ENCODE measurements at regions not wholly inside any gene's neighbourhood (a gene's known extent, or its start where the extent isn't known, plus 50 kb on each side); places are given as distances from the start of the nearest gene placed in this dataset.

DNA sequence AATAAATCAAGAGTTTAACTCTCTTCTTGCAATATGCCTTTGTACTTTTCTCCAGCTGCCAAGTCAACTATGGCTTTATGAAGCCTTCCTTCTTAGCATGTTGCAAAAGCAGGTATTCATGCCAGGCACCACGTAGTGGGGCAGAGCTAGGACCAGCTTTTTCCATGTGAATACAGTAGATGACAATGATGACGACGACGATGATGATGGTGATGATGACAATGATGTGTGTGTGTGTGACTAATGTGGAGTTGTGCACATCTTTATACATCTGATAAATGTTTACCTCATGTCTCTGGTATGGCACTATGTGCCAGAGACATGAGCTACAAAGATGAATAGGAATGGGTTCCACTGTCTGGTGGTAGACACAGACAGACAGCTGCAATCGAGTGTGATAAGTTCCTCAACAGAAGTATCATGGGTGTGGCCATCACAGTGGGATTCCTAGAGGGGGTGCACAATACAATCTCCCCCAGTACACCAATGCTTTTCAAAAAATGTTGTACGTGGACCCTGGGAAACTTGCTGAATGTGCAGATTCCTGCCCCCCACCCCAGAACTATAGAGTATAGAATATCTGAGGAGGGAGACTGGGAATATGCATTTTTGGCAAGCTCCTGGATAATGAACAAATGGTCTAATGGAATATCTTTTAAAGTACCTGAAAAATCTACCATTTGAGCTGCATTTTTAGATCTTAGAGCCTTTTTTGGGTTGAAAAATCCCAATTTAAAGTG is 183.4 kb downstream of the ABCC12 start:
- Histone ChIP-seq H4K91ac (replicated peaks; ENCODE audit: insufficient read length, low read length) (no peak overlapping the region), H3K27ac (ENCODE audit: low read depth, low read length) (no peak overlapping the region), H2BK12ac (ENCODE audit: low read depth, low read length) (no peak overlapping the region), H3K9me3 (ENCODE audit: insufficient read depth in 2 of 2, low read depth in 1 of 2, low read length in 1 of 2) (no peaks in the 10 kb centered on the region), H4K8ac (ENCODE audit: extremely low read depth, insufficient read depth, low read length) (no peak overlapping the region), H3K27me3 (replicated peaks in 1 of 4; ENCODE audit: control insufficient read depth in 3 of 4, extremely low read depth in 1 of 4, insufficient read depth in 3 of 4, low read length in 3 of 4) (no peaks in the 10 kb centered on the region), H3K18ac (ENCODE audit: extremely low read depth, low read length) (no peak overlapping the region), H2AK5ac (ENCODE audit: low read depth, low read length) (no peak overlapping the region), H3K56ac (replicated peaks; ENCODE audit: insufficient read length, low read depth, low read length) (no peak overlapping the region), H3K23ac (ENCODE audit: insufficient read length) (no peak overlapping the region), H3K4me3 (ENCODE audit: extremely low read depth in 1 of 4, insufficient read depth in 2 of 4, low read depth in 3 of 4, low read length in 4 of 4) (no peak overlapping the region), H3K14ac (ENCODE audit: insufficient read length) (no peak overlapping the region), H3K79me2 (ENCODE audit: control insufficient read depth in 1 of 2, insufficient read depth in 2 of 2, low read length in 2 of 2) (no peaks in the 10 kb centered on the region), H2BK15ac (ENCODE audit: low read length) (no peak overlapping the region), H2BK20ac (ENCODE audit: low read length) (no peak overlapping the region), H3K4me2 (ENCODE audit: insufficient read depth in 1 of 2, low read depth in 2 of 2, low read length in 2 of 2) (no peak overlapping the region), H2BK5ac (ENCODE audit: low read depth, low read length) (no peak overlapping the region), H4K5ac (ENCODE audit: insufficient read length, low read depth, low read length) (no peak overlapping the region), H4K20me1 (replicated peaks in 1 of 2; ENCODE audit: control insufficient read depth in 1 of 2, insufficient read depth in 2 of 2, low read length in 2 of 2) (no peaks in the 10 kb centered on the region), H3K79me1 (ENCODE audit: low read depth, low read length) (no peaks in the 10 kb centered on the region), H3K4ac (replicated peaks; ENCODE audit: insufficient read length, low read depth, low read length) (no peak overlapping the region), H2AFZ (ENCODE audit: low read length) (no peak overlapping the region), H2BK120ac (replicated peaks; ENCODE audit: low read depth, low read length) (no peak overlapping the region), H3K36me3 (ENCODE audit: control insufficient read depth in 2 of 4, insufficient read depth in 4 of 4, low read length in 3 of 4) (no peaks in the 10 kb centered on the region), H3K9ac (replicated peaks in 1 of 4; ENCODE audit: extremely low read depth in 1 of 4, low read depth in 3 of 4, low read length in 3 of 4) (no peak overlapping the region), H3K23me2 (ENCODE audit: low read depth, low read length) (no peaks in the 10 kb centered on the region), H3K4me1 (replicated peaks in 1 of 4; ENCODE audit: control insufficient read depth in 3 of 4, insufficient read depth in 4 of 4, low read length in 3 of 4) (peaks cover 0 to 2% (median 0%) of the 10 kb centered on the region in 4 experiments; a peak in 1 of 7 replicates)
- FAIRE-seq (no peak), DNase-seq (ENCODE audit: low read depth in 1 of 2, low spot score in 2 of 2) (no peak)
- WGBS, 2 experiments (ENCODE audit: extremely low coverage in 1 of 2, insufficient coverage in 1 of 2, insufficient read length in 1 of 2, insufficient replicate concordance in 2 of 2, low coverage in 1 of 2, low lambda C conversion rate in 2 of 2, missing lambda C conversion rate in 1 of 2) = 76% methylated on average over 6 of the region's 6 CpGs; no CpG with 5 or more reads in 1 of the 2 experiments
- no peak for TF ChIP-seq SIX5 (IDR thresholded peaks at IDR 0.05; ENCODE audit: low read depth, low read length)
- no peak for TF ChIP-seq EGR1 (IDR thresholded peaks at IDR 0.05; ENCODE audit: borderline replicate concordance, low read depth, low read length)
- TF ChIP-seq TAF1 (IDR thresholded peaks at IDR 0.05; ENCODE audit: low read depth, low read length) = no peak
- TF ChIP-seq CREB1 (IDR thresholded peaks at IDR 0.05) = no peak
- TF ChIP-seq MAFK (IDR thresholded peaks at IDR 0.05; ENCODE audit: low read depth, low read length) = no peak
- no peak for TF ChIP-seq ASH2L (IDR thresholded peaks at IDR 0.05; ENCODE audit: low read length)
- TF ChIP-seq SP4 (IDR thresholded peaks at IDR 0.05; ENCODE audit: low read length) = no peak
- no peak for TF ChIP-seq TEAD4 (IDR thresholded peaks at IDR 0.05; ENCODE audit: low read depth, low read length)
- no peak for TF ChIP-seq RBBP5 (IDR thresholded peaks at IDR 0.05; ENCODE audit: borderline replicate concordance, low read depth, low read length)
- TF ChIP-seq SRF (IDR thresholded peaks at IDR 0.05; ENCODE audit: low read depth, low read length) = no peak
- no peak for TF ChIP-seq BACH1 (IDR thresholded peaks at IDR 0.05; ENCODE audit: low read length)
- ChIA-PET POLR2A (ENCODE audit: partially characterized antibody) (no interaction called here), CTCF (ENCODE audit: partially characterized antibody) (no interaction called here)
